Suppressor macrophage (primary cell): ENCODE measurements at regions not wholly inside any gene's neighbourhood (a gene's known extent, or its start where the extent isn't known, plus 50 kb on each side); places are given as distances from the start of the nearest gene placed in this dataset.
"Not testable (repeated sequence)": the region's sequence is repeated elsewhere in the genome, so short reads cannot be mapped to it uniquely, and the experiment has no call there.

Experiments
- DNase-seq, 4 experiments: peaks; one replicate each; pipeline ENCODE4 v3.0.0-alpha.2; 2020 to 2022

- peak; percentile 31 to 67 (median 60) for DNase-seq
These were observed 66.1 kb upstream of the RHOU start for GRCh38 chr1:228669242-228669585.

GRCh38 chr1:228681076-228681565 is 54.2 kb upstream of the RHOU start:
- not testable (repeated sequence) for DNase-seq

- DNase-seq, result no peak
These were observed 51.9 kb upstream of the RHOU start for GRCh38 chr1:228683428-228683827.

GRCh38 chr1:228684607-228685006 is 50.7 kb upstream of the RHOU start:
- DNase-seq, result peak; percentile 28 to 56 (median 50)

- no peak for DNase-seq
These were observed 50.1 kb upstream of the RHOU start for GRCh38 chr1:228685081-228685660.
